ENCODE measurements at regions not wholly inside any gene's neighbourhood (a gene's known extent, or its start where the extent isn't known, plus 50 kb on each side); places are given as distances from the start of the nearest gene placed in this dataset.

- TF ChIP-seq, protein P1, sequence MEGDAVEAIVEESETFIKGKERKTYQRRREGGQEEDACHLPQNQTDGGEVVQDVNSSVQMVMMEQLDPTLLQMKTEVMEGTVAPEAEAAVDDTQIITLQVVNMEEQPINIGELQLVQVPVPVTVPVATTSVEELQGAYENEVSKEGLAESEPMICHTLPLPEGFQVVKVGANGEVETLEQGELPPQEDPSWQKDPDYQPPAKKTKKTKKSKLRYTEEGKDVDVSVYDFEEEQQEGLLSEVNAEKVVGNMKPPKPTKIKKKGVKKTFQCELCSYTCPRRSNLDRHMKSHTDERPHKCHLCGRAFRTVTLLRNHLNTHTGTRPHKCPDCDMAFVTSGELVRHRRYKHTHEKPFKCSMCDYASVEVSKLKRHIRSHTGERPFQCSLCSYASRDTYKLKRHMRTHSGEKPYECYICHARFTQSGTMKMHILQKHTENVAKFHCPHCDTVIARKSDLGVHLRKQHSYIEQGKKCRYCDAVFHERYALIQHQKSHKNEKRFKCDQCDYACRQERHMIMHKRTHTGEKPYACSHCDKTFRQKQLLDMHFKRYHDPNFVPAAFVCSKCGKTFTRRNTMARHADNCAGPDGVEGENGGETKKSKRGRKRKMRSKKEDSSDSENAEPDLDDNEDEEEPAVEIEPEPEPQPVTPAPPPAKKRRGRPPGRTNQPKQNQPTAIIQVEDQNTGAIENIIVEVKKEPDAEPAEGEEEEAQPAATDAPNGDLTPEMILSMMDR (IDR thresholded peaks at IDR 0.05; ENCODE audit: low read depth, low read length, missing input control): no peak
- no peak for TF ChIP-seq ATF3 (IDR thresholded peaks at IDR 0.05)
- TF ChIP-seq JUND (IDR thresholded peaks at IDR 0.05): no peak
- TF ChIP-seq RAD21 (IDR thresholded peaks at IDR 0.05): no peak
- TF ChIP-seq TAF1 (conservative IDR thresholded peaks at IDR 0.05): no peak
- no peak for TF ChIP-seq YY1 (IDR thresholded peaks at IDR 0.05)
Observed at GRCh38 chr1:148308832-148309458, 156.9 kb upstream of the NBPF11 start.

All from liver (tissue), 3 donors.